ENCODE measurements at regions not wholly inside any gene's neighbourhood (a gene's known extent, or its start where the extent isn't known, plus 50 kb on each side); places are given as distances from the start of the nearest gene placed in this dataset.

- no peak overlapping the region for H3K4me3 ChIP-seq (ENCODE audit: low read length)
- intact Hi-C loops (cut with DNase I, micrococcal nuclease) = no loop called here
- ATAC-seq (ENCODE audit: poor library complexity) = no peak
- H3K36me3 ChIP-seq (ENCODE audit: insufficient read depth, low read length) = no peaks in the 10 kb centered on the region
- DNase-seq = no peak
- H3K36me3 Mint-ChIP-seq (ENCODE audit: low read depth) = no peaks in the 10 kb centered on the region
- H3K27me3 ChIP-seq (ENCODE audit: control insufficient read depth in 1 of 2, insufficient read depth in 2 of 2, low read length in 2 of 2) = no peaks in the 10 kb centered on the region
- TF ChIP-seq CTCF (IDR thresholded peaks at IDR 0.05) = no peak
- H3K27ac ChIP-seq (ENCODE audit: low read depth in 1 of 2, low read length in 2 of 2) = no peak overlapping the region
- no peaks in the 10 kb centered on the region for H3K4me1 Mint-ChIP-seq (ENCODE audit: low read depth)
- ChIA-PET POLR2A (no interaction called here), CTCF (no interaction called here)
- no peaks in the 10 kb centered on the region for H3K4me1 ChIP-seq (ENCODE audit: insufficient read depth, low read length)
- H3K9me3 ChIP-seq (ENCODE audit: control insufficient read depth in 1 of 2, insufficient read depth in 1 of 2, low read length in 2 of 2) = no peaks in the 10 kb centered on the region
- H3K27ac Mint-ChIP-seq = no peak overlapping the region
- no peaks in the 10 kb centered on the region for H3K27me3 Mint-ChIP-seq
- no peak overlapping the region for H3K4me3 Mint-ChIP-seq
- H3K9me3 Mint-ChIP-seq = no peaks in the 10 kb centered on the region
These were observed 110.0 kb upstream of the ZEB2 start for GRCh38 chr2:144629935-144630334.

- POLR2A ChIA-PET = no interaction called here
- CTCF ChIA-PET = interaction anchor here (1.3 kb wide), 1 partner anchor 9 kb away, joined by 3 read pairs; no protein-coding TSS in a partner anchor
- Mint-ChIP-seq H3K27me3 (no peaks in the 10 kb centered on the region), H3K27ac (no peak overlapping the region), H3K4me1 (ENCODE audit: low read depth) (no peaks in the 10 kb centered on the region), H3K36me3 (ENCODE audit: low read depth) (no peaks in the 10 kb centered on the region), H3K9me3 (no peaks in the 10 kb centered on the region), H3K4me3 (no peak overlapping the region)
- H3K27me3 ChIP-seq (ENCODE audit: control insufficient read depth in 1 of 2, insufficient read depth in 2 of 2, low read length in 2 of 2) = no peaks in the 10 kb centered on the region
- TF ChIP-seq CTCF (IDR thresholded peaks at IDR 0.05) = no peak
- DNase-seq (no peak), ATAC-seq (ENCODE audit: poor library complexity) (no peak)
- no peak overlapping the region for H3K27ac ChIP-seq (ENCODE audit: low read depth in 1 of 2, low read length in 2 of 2)
- no peak overlapping the region for H3K4me3 ChIP-seq (ENCODE audit: low read length)
- no peaks in the 10 kb centered on the region for H3K36me3 ChIP-seq (ENCODE audit: insufficient read depth, low read length)
- H3K9me3 ChIP-seq (ENCODE audit: control insufficient read depth in 1 of 2, insufficient read depth in 1 of 2, low read length in 2 of 2) = no peaks in the 10 kb centered on the region
- H3K4me1 ChIP-seq (ENCODE audit: insufficient read depth, low read length) = no peaks in the 10 kb centered on the region
- intact Hi-C loops (cut with DNase I, micrococcal nuclease) = no loop called here
These were observed 108.6 kb upstream of the ZEB2 start for GRCh38 chr2:144628566-144628965.

- no peaks in the 10 kb centered on the region for H3K36me3 Mint-ChIP-seq (ENCODE audit: low read depth)
- Histone ChIP-seq H3K27ac (ENCODE audit: low read depth in 1 of 2, low read length in 2 of 2) (no peak overlapping the region), H3K9me3 (ENCODE audit: control insufficient read depth in 1 of 2, insufficient read depth in 1 of 2, low read length in 2 of 2) (no peaks in the 10 kb centered on the region), H3K4me3 (ENCODE audit: low read length) (no peak overlapping the region), H3K36me3 (ENCODE audit: insufficient read depth, low read length) (no peaks in the 10 kb centered on the region), H3K27me3 (ENCODE audit: control insufficient read depth in 1 of 2, insufficient read depth in 2 of 2, low read length in 2 of 2) (no peaks in the 10 kb centered on the region), H3K4me1 (ENCODE audit: insufficient read depth, low read length) (no peaks in the 10 kb centered on the region)
- DNase-seq = no peak
- no peak overlapping the region for H3K4me3 Mint-ChIP-seq
- CTCF ChIA-PET = no interaction called here
- no peaks in the 10 kb centered on the region for H3K27me3 Mint-ChIP-seq
- no peaks in the 10 kb centered on the region for H3K4me1 Mint-ChIP-seq (ENCODE audit: low read depth)
- POLR2A ChIA-PET = no interaction called here
- peaks cover 7% of the 10 kb centered on the region for H3K9me3 Mint-ChIP-seq
- no peak for TF ChIP-seq CTCF (IDR thresholded peaks at IDR 0.05)
- intact Hi-C loops (cut with DNase I, micrococcal nuclease) = no loop called here
- no peak for ATAC-seq (ENCODE audit: poor library complexity)
- H3K27ac Mint-ChIP-seq = no peak overlapping the region
These were observed 105.7 kb upstream of the ZEB2 start for GRCh38 chr2:144625626-144626025.
